Anterior cingulate cortex (tissue), 58 donors: ENCODE measurements at regions not wholly inside any gene's neighbourhood (a gene's known extent, or its start where the extent isn't known, plus 50 kb on each side); places are given as distances from the start of the nearest gene placed in this dataset.

Experiments used
- DNase-seq, 58 donors: peaks; one replicate each; lab custom pipeline; 2025; lab: John Stamatoyannopoulos, UW

GRCh38 chr11:97963528-97964331 is 1057.0 kb upstream of the CNTN5 start:
- no peak for DNase-seq

- no peak for DNase-seq
These were observed 1056.3 kb upstream of the CNTN5 start for GRCh38 chr11:97964332-97965004.

- no peak for DNase-seq
These were observed 1054.7 kb upstream of the CNTN5 start for GRCh38 chr11:97965849-97966646.

- no peak for DNase-seq
These were observed 1053.8 kb upstream of the CNTN5 start for GRCh38 chr11:97966901-97967300.

- DNase-seq: no peak
These were observed 1052.7 kb upstream of the CNTN5 start for GRCh38 chr11:97968071-97968470.

GRCh38 chr11:97972731-97973130 is 1048.0 kb upstream of the CNTN5 start:
- no peak for DNase-seq

GRCh38 chr11:97973352-97973857 is 1047.3 kb upstream of the CNTN5 start:
- no peak for DNase-seq

GRCh38 chr11:97974798-97975498 is 1045.8 kb upstream of the CNTN5 start:
- no peak for DNase-seq

GRCh38 chr11:97977726-97978125 is 1043.0 kb upstream of the CNTN5 start:
- no peak for DNase-seq

GRCh38 chr11:97979741-97980140 is 1041.0 kb upstream of the CNTN5 start:
- DNase-seq: no peak

GRCh38 chr11:97982512-97982911 is 1038.2 kb upstream of the CNTN5 start:
- DNase-seq: no peak

- DNase-seq: no peak
These were observed 1031.6 kb upstream of the CNTN5 start for GRCh38 chr11:97989121-97989520.

GRCh38 chr11:97990162-97990920 is 1030.4 kb upstream of the CNTN5 start:
- no peak for DNase-seq

GRCh38 chr11:97993562-97993961 is 1027.2 kb upstream of the CNTN5 start:
- DNase-seq: no peak

GRCh38 chr11:97995874-97996273 is 1024.9 kb upstream of the CNTN5 start:
- no peak for DNase-seq

- no peak for DNase-seq
These were observed 1024.0 kb upstream of the CNTN5 start for GRCh38 chr11:97996762-97997161.

GRCh38 chr11:98003606-98004371 is 1017.0 kb upstream of the CNTN5 start:
- no peak for DNase-seq

- no peak for DNase-seq
These were observed 1013.7 kb upstream of the CNTN5 start for GRCh38 chr11:98007072-98007471.

GRCh38 chr11:98027652-98028051 is 993.1 kb upstream of the CNTN5 start:
- DNase-seq: no peak
